Activated T-helper 2 cell treated with anti-CD3 and anti-CD28 coated beads, Interferon-gamma antibody, Interleukin-2, Interleukin-4, amounts not matched to agents 10 μg/mL and 5 μg/mL and 100 μg/mL, durations not matched to agents 14 hours and 24 hours and 36 hours (primary cell): ENCODE measurements at regions not wholly inside any gene's neighbourhood (a gene's known extent, or its start where the extent isn't known, plus 50 kb on each side); places are given as distances from the start of the nearest gene placed in this dataset.

Source experiments
- DNase-seq: peaks from one replicate; pipeline ENCODE4 v3.0.0; 2021; ENCODE audit warnings: low spot score
- H3K27ac Mint-ChIP-seq: one replicate; pipeline ENCODE4 v1.8.0; 2021; ENCODE audit warnings: mixed read lengths
- H3K27me3 Mint-ChIP-seq: one replicate; pipeline ENCODE4 v1.8.0; 2021; ENCODE audit warnings: low read depth, mixed read lengths
- H3K36me3 Mint-ChIP-seq: one replicate; pipeline ENCODE4 v1.8.0; 2021; ENCODE audit warnings: low read depth, mixed read lengths
- H3K4me1 Mint-ChIP-seq: one replicate; pipeline ENCODE4 v1.8.0; 2021; ENCODE audit warnings: low read depth, mixed read lengths
- H3K4me3 Mint-ChIP-seq: one replicate; pipeline ENCODE4 v1.8.0; 2021; ENCODE audit warnings: low read depth, mild to moderate bottlenecking, moderate library complexity, mixed read lengths
- H3K9me3 Mint-ChIP-seq: one replicate; pipeline ENCODE4 v1.8.0; 2021; ENCODE audit warnings: mixed read lengths
- intact Hi-C: fragments of 100-400 bp; cut with micrococcal nuclease; formaldehyde crosslinking; loops from one replicate; pipeline ENCODE4 v1.15.1; 2023

DNA sequence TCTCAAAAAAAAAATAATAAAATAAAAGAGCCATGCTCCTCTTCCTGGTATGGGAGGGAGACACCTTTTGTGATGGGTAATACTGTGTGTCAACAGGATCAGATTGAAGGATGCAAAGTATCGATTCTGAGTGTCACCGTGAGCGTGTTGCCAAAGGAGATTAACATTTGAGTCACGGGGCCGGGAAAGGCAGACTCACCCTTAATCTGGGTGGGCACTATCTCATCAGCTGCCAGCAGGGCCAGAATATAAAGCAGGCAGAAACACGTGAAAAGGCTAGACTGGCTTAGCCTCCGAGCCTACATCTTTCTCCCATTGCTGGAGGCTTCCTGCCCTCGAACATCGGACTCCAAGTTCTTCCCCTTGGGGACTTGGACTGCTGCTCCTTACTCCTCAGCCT is 95.4 kb downstream of the SHOX start:
- Mint-ChIP-seq H3K27ac (no peak overlapping the region), H3K36me3 (no peaks in the 10 kb centered on the region), H3K4me1 (no peaks in the 10 kb centered on the region), H3K27me3 (no peaks in the 10 kb centered on the region), H3K4me3 (no peak overlapping the region), H3K9me3 (peaks cover 26% of the 10 kb centered on the region)
- intact Hi-C loops = no loop called here
- DNase-seq = no peak

DNA sequence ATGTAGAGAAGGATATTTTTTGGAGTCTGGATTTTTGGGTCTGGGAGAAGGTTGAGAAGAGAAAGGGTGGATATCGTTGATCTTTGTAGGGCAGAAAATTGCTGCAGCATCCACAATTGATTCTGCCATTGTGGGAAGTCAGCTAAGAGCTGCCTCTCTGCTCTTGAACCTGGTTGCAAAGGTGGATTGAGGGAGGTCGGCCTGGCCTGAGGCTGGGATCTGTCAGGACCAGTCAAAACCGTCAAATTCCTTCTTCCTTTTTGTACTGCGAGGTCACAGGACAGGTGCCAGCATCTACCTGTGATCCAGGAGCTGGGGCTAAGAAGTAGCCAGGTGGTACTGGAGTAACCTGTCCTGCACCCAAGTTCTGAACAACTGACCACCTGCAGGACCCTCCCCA is 93.7 kb downstream of the SHOX start:
- no peak overlapping the region for H3K27ac Mint-ChIP-seq
- intact Hi-C loops = no loop called here

DNA sequence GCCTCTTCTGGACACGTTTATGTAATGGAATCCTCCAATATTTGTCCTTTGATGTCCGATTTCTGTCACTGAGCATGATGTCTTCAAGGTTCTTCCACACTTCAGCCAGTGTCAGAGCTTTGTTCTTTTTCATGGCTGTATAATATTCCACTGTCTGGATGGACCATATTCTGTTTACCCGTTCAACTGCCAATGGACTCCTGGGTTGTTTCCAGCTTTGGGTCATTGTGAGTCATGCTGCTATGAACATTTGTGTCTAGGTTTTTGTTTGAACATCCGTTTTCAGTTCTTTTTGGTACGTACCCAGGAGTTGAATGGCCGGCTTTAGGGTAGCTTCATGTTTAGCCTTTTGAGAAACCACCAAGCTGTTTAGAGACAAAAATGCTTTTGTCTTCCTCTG is 93.2 kb downstream of the SHOX start:
- Mint-ChIP-seq H3K36me3 (no peaks in the 10 kb centered on the region), H3K4me1 (no peaks in the 10 kb centered on the region), H3K27ac (no peak overlapping the region), H3K4me3 (no peak overlapping the region), H3K27me3 (no peaks in the 10 kb centered on the region), H3K9me3 (peaks cover 30% of the 10 kb centered on the region)
- intact Hi-C loops = no loop called here
- no peak for DNase-seq

More for the DNA sequence above, 93.7 kb downstream of the SHOX start:
- Mint-ChIP-seq H3K9me3 (peaks cover 30% of the 10 kb centered on the region), H3K36me3 (no peaks in the 10 kb centered on the region), H3K4me3 (no peak overlapping the region), H3K4me1 (no peaks in the 10 kb centered on the region), H3K27me3 (no peaks in the 10 kb centered on the region)
- no peak for DNase-seq

DNA sequence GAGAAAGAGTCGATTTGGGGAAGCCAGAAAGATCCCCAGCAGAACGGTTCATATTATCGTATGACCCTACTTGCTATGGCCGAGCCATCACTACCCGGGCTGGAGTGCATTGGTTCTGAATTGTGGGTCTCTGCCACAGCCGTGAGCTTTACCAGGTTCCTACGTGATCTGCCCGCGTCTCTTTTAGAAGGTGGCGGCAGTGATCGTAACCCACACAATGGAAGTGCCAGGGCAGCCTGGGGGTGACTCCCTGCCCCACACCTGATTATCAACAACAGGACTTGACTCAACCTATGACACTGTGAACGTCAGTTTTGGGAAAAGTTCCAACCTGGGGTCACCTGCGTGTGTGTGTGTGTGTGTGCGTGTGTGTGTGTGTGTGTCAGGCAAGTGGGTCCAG is 90.8 kb downstream of the SHOX start:
- intact Hi-C loops = no loop called here
- no peak overlapping the region for H3K27ac Mint-ChIP-seq
- H3K36me3 Mint-ChIP-seq = no peaks in the 10 kb centered on the region
- H3K4me1 Mint-ChIP-seq = no peaks in the 10 kb centered on the region
- H3K4me3 Mint-ChIP-seq = no peak overlapping the region
- no peaks in the 10 kb centered on the region for H3K27me3 Mint-ChIP-seq
- DNase-seq = no peak
- peaks cover 40% of the 10 kb centered on the region for H3K9me3 Mint-ChIP-seq

DNA sequence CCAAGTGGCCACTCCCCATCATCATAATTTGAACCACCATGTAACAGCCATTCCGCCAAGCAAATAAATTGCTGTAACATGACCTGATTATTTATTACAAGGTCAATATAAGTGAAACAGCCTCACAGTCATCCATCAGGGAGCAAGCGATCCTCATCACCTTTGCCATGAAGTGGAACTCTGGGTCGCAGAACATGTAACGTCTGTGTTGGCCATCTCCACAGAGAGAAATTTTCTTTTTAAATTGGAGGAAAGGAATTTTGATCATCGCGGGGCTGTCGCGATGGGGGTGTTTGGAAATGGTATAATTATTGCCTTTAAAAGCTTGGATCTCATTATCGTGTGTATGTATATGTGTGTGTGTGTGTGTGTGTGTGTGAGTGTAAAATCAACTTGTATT is 90.2 kb downstream of the SHOX start:
- H3K27ac Mint-ChIP-seq = no peak overlapping the region
- H3K36me3 Mint-ChIP-seq = no peaks in the 10 kb centered on the region
- H3K4me3 Mint-ChIP-seq = no peak overlapping the region
- no peak for DNase-seq
- no peaks in the 10 kb centered on the region for H3K4me1 Mint-ChIP-seq
- H3K9me3 Mint-ChIP-seq = peaks cover 42% of the 10 kb centered on the region
- intact Hi-C loops = no loop called here
- no peaks in the 10 kb centered on the region for H3K27me3 Mint-ChIP-seq

DNA sequence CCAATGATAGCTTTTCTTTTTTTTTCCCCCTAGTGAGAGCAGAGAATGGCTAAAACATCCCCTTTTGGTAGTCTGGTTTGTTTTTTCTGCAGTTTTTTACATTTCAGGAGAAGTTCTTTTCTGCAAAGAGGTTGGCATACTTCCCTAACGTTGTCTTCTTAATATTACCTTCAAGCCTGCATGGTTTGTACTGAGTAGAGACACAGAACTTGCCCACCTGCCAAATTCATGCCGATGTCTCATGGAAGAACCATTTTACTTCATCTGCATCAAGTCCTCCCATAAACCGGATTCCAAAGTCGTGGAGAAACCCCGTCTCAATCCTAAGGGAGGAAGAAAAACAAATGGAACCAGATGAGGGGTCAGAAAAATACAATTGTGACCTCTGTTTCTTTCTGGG is 89.7 kb downstream of the SHOX start:
- Mint-ChIP-seq H3K36me3 (no peaks in the 10 kb centered on the region), H3K27ac (no peak overlapping the region), H3K4me1 (no peaks in the 10 kb centered on the region), H3K4me3 (no peak overlapping the region), H3K27me3 (no peaks in the 10 kb centered on the region), H3K9me3 (peaks cover 43% of the 10 kb centered on the region)
- DNase-seq = no peak
- intact Hi-C loops = no loop called here

DNA sequence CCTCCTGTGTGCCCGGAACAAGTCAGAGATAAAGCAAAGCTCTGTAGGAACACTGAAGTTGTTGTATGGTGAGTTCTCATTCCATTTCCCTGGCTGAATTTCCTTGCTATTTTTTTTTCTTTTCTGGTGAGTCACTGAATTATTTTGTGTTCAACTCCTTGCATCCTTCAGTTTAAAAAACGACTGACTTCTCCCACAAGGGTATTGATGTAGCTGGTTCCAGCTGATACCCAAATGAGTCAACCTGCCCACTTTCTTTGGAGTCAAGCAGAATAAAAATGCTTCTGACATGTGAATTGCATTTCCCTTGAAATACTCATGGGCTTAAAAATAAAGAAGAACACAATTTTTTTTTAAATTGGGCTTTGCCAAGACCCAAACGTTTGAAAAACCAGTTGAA is 85.5 kb downstream of the SHOX start:
- H3K4me3 Mint-ChIP-seq = no peak overlapping the region
- no peaks in the 10 kb centered on the region for H3K36me3 Mint-ChIP-seq
- peaks cover 41% of the 10 kb centered on the region for H3K9me3 Mint-ChIP-seq
- no peaks in the 10 kb centered on the region for H3K4me1 Mint-ChIP-seq
- intact Hi-C loops = no loop called here
- no peak for DNase-seq
- no peak overlapping the region for H3K27ac Mint-ChIP-seq
- H3K27me3 Mint-ChIP-seq = no peaks in the 10 kb centered on the region

DNA sequence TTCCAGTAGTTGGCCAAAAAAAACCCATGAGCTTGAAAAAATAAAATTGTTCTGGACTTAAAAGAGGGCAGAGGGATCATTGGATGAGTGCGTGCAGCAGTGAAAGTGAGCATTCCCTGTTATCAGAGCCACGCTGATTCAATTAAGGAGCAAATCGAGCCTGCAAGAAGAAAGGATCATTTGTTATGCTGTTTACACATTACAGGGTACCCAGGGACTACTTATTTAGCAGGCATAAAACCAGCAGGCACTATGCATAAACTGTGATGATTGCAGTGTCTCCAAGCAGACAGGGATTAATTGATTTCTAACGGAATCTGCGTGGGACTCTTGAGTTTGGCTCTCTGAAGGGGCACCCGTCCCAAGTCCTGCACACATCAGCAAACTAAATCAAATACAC is 83.5 kb downstream of the SHOX start:
- no peaks in the 10 kb centered on the region for H3K36me3 Mint-ChIP-seq
- H3K9me3 Mint-ChIP-seq = peaks cover 43% of the 10 kb centered on the region
- no peaks in the 10 kb centered on the region for H3K27me3 Mint-ChIP-seq
- H3K27ac Mint-ChIP-seq = no peak overlapping the region
- intact Hi-C loops = no loop called here
- no peak for DNase-seq
- H3K4me1 Mint-ChIP-seq = no peaks in the 10 kb centered on the region
- H3K4me3 Mint-ChIP-seq = no peak overlapping the region
